Endothelial cell of umbilical vein (primary cell): ENCODE measurements at regions not wholly inside any gene's neighbourhood (a gene's known extent, or its start where the extent isn't known, plus 50 kb on each side); places are given as distances from the start of the nearest gene placed in this dataset.

Source experiments
- BruUV-seq: library from RNA; stranded (reverse); fragments of 400-500 nt; replicated peaks from 2 replicates; lab custom pipeline; 2021; lab: Mats Ljungman, UMichigan
- CTCF ChIA-PET: fragments of 300-600, 350-600 bp; sonication (Branson Sonifier 250); formaldehyde crosslinking; loops from one replicate; lab custom pipeline; 2021; ENCODE audit warnings: antibody characterized with exemption, inconsistent platforms; lab: Charles Lee
- POLR2A ChIA-PET: fragments of 300-600, 350-600 bp; sonication (Branson Sonifier 250); formaldehyde crosslinking; loops from one replicate; lab custom pipeline; 2021; ENCODE audit warnings: antibody characterized with exemption, inconsistent platforms; lab: Charles Lee
- DNase-seq: peaks from one replicate; pipeline ENCODE4 v3.0.0-alpha.2; 2011; ENCODE audit warnings: low read depth, low spot score
- FAIRE-seq: peaks from 2 replicates; lab custom pipeline; 2011; peaks lifted over from hg19 to GRCh38; lab: Jason Lieb, UNC
- H2AFZ ChIP-seq: 2 replicates; pipeline ENCODE4 v1.6.0; 2012; ENCODE audit warnings: low read depth, low read length, control low read depth, inconsistent platforms
- H3K27ac ChIP-seq: 2 replicates; pipeline ENCODE4 v1.5.1; 2011; ENCODE audit warnings: low read depth, mild to moderate bottlenecking, control low read depth, low read length, moderate library complexity; ENCODE audit not compliant: insufficient read depth
- H3K27me3 ChIP-seq, 2 experiments: 2 replicates each; pipeline versions ENCODE4 v1.6.0 to v1.6.1; 2011; ENCODE audit warnings: low read length in 2 of 2, mixed read lengths in 1 of 2; ENCODE audit not compliant: control insufficient read depth in 2 of 2, insufficient read depth in 2 of 2
- H3K36me3 ChIP-seq, 2 experiments: 2 replicates in 1 of 2; 3 replicates in 1 of 2; pipeline ENCODE4 v1.5.1; 2011; ENCODE audit warnings: low read length in 2 of 2, mild to moderate bottlenecking in 1 of 2, moderate library complexity in 1 of 2; ENCODE audit not compliant: control insufficient read depth in 2 of 2, insufficient read depth in 2 of 2; ENCODE audit errors: extremely low read depth in 1 of 2
- H3K4me1 ChIP-seq: 3 replicates; pipeline ENCODE4 v1.5.1; 2011; ENCODE audit warnings: mild to moderate bottlenecking, low read length; ENCODE audit not compliant: control insufficient read depth, insufficient read depth; ENCODE audit errors: extremely low read depth
- H3K4me2 ChIP-seq: 2 replicates; pipeline ENCODE4 v1.6.1; 2011; ENCODE audit warnings: low read length, control low read depth, mixed read lengths; ENCODE audit not compliant: insufficient read depth
- H3K4me3 ChIP-seq, 3 experiments: fragments of 200-600 bp in 1 of 3; sonication (generic), shearing (Covaris generic) in 1 of 3; replicated peaks in 1 of 3; 2 replicates each; pipeline ENCODE4 v1.5.1; 2011 to 2016; ENCODE audit warnings: control low read depth in 3 of 3, low read length in 3 of 3, mild to moderate bottlenecking in 2 of 3, inconsistent platforms in 1 of 3, low read depth in 1 of 3, moderate library complexity in 1 of 3; ENCODE audit not compliant: insufficient read depth in 1 of 3
- H3K79me2 ChIP-seq: 2 replicates; pipeline ENCODE4 v1.6.0; 2012; ENCODE audit warnings: low read length, inconsistent platforms; ENCODE audit not compliant: control insufficient read depth, insufficient read depth
- H3K9ac ChIP-seq: replicated peaks from 2 replicates; pipeline ENCODE3; 2011; ENCODE audit warnings: low read length, control low read depth; ENCODE audit not compliant: insufficient read depth; ENCODE audit errors: extremely low read depth
- H3K9me1 ChIP-seq: replicated peaks from 3 replicates; pipeline ENCODE4 v1.6.0; 2011; ENCODE audit warnings: mild to moderate bottlenecking, low read length; ENCODE audit not compliant: control insufficient read depth, insufficient read depth; ENCODE audit errors: extremely low read depth
- H3K9me3 ChIP-seq: replicated peaks from 2 replicates; pipeline ENCODE4 v1.5.1; 2012; ENCODE audit warnings: low read length, inconsistent platforms; ENCODE audit not compliant: control insufficient read depth, insufficient read depth
- H4K20me1 ChIP-seq: replicated peaks from 2 replicates; pipeline ENCODE3; 2011; ENCODE audit warnings: mild to moderate bottlenecking, low read length; ENCODE audit not compliant: control insufficient read depth, insufficient read depth; ENCODE audit errors: extremely low read depth
- EZH2 ChIP-seq: IDR thresholded peaks from 2 replicates; pipeline ENCODE4 v1.6.1; 2012; ENCODE audit warnings: borderline replicate concordance, low read depth, mild to moderate bottlenecking, moderate library complexity, low read length, inconsistent platforms; ENCODE audit not compliant: severe bottlenecking
- FOS ChIP-seq: IDR thresholded peaks from 2 replicates; pipeline ENCODE4 v1.6.1; 2011; ENCODE audit warnings: mild to moderate bottlenecking, low read length, moderate library complexity, borderline replicate concordance; ENCODE audit not compliant: insufficient read depth
- GATA2 ChIP-seq: IDR thresholded peaks from 2 replicates; pipeline ENCODE4 v1.7.0; 2011; ENCODE audit warnings: low read depth, mild to moderate bottlenecking, moderate library complexity, mixed read lengths, low read length; ENCODE audit not compliant: insufficient read length, insufficient read depth
- JUN ChIP-seq: IDR thresholded peaks from 2 replicates; pipeline ENCODE4 v1.6.1; 2011; ENCODE audit warnings: borderline replicate concordance, low read depth; ENCODE audit not compliant: insufficient read length, insufficient read depth
- MYC ChIP-seq: IDR thresholded peaks from one replicate; pipeline ENCODE4 v1.6.1; 2011; ENCODE audit warnings: mild to moderate bottlenecking, low read depth, low read length
- POLR2A ChIP-seq: IDR thresholded peaks from 2 replicates; pipeline ENCODE4 v1.6.1; 2012; ENCODE audit warnings: low read depth, mild to moderate bottlenecking, control low read depth, low read length
- POLR2AphosphoS5 ChIP-seq: IDR thresholded peaks from 2 replicates; pipeline ENCODE4 v1.6.1; 2012; ENCODE audit warnings: low read depth, mild to moderate bottlenecking, control low read depth, low read length, moderate library complexity; ENCODE audit not compliant: insufficient read depth
- dilution Hi-C: fragments of 300-500 bp; cut with MboI; formaldehyde crosslinking; loops from one replicate; pipeline ENCODE4 v1.15.0; 2019; ENCODE audit warnings: low sequenced_read_pairs; ENCODE audit not compliant: extremely low pct_ligation_motif_present
- intact Hi-C: fragments of 100-400 bp; cut with micrococcal nuclease; formaldehyde crosslinking; loops from one replicate; pipeline ENCODE4 v1.10.0; 2022
- TF ChIP-seq, protein P1 (sequence below), 2 donors: IDR thresholded peaks; 1 replicate in 1 of 2; 2 replicates in 1 of 2; pipeline ENCODE4 v1.5.1; 2011; ENCODE audit warnings: low read length in 2 of 2, mild to moderate bottlenecking in 2 of 2, moderate library complexity in 2 of 2, control low read depth in 1 of 2, inconsistent platforms in 1 of 2, low read depth in 1 of 2; ENCODE audit not compliant: insufficient read depth in 1 of 2; ENCODE audit errors: extremely low read depth in 1 of 2
- TF ChIP-seq, protein P2 (sequence below): IDR thresholded peaks from 2 replicates; pipeline ENCODE4 v1.6.1; 2011; ENCODE audit not compliant: insufficient read depth, insufficient read length

DNA sequence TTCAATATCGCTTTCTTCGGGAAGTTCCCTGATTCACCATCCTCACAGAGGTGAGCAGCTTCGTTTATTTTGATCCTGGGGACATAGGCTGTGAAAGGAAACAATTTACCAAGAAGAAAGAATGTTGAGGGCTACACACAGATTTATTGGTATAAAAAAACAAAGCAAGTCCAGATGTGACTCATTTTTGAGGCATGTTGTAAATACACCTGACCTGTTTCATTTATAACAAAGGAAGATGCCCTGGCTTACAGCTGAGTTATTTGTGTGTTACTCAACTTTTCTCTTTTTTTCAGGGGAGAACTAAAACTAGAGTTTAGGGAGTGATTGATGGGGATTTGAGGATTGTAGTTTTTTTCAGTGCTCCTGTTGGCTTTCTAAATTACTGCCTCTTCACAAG lies 489.5 kb downstream of the CBLN4 start:
- DNase-seq (no peak), FAIRE-seq (no peak)
- Histone ChIP-seq H3K9ac (no peak overlapping the region), H3K4me1 (no peaks in the 10 kb centered on the region), H4K20me1 (no peaks in the 10 kb centered on the region), H3K4me2 (no peak overlapping the region), H3K27ac (no peak overlapping the region), H3K4me3 (no peak overlapping the region), H3K9me1 (no peaks in the 10 kb centered on the region), H3K27me3 (no peaks in the 10 kb centered on the region), H3K36me3 (no peaks in the 10 kb centered on the region), H3K9me3 (no peaks in the 10 kb centered on the region), H2AFZ (no peak overlapping the region), H3K79me2 (no peaks in the 10 kb centered on the region)
- ChIA-PET CTCF (no interaction called here), POLR2A (no interaction called here)
- dilution Hi-C loops (no loop called here), intact Hi-C loops (no loop called here)
- TF ChIP-seq GATA2 = no peak
- TF ChIP-seq POLR2A = no peak
- no peak for TF ChIP-seq EZH2
- TF ChIP-seq, protein P1, sequence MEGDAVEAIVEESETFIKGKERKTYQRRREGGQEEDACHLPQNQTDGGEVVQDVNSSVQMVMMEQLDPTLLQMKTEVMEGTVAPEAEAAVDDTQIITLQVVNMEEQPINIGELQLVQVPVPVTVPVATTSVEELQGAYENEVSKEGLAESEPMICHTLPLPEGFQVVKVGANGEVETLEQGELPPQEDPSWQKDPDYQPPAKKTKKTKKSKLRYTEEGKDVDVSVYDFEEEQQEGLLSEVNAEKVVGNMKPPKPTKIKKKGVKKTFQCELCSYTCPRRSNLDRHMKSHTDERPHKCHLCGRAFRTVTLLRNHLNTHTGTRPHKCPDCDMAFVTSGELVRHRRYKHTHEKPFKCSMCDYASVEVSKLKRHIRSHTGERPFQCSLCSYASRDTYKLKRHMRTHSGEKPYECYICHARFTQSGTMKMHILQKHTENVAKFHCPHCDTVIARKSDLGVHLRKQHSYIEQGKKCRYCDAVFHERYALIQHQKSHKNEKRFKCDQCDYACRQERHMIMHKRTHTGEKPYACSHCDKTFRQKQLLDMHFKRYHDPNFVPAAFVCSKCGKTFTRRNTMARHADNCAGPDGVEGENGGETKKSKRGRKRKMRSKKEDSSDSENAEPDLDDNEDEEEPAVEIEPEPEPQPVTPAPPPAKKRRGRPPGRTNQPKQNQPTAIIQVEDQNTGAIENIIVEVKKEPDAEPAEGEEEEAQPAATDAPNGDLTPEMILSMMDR (IDR thresholded peaks at IDR 0.05; ENCODE audit: extremely low read depth in 1 of 2, insufficient read depth in 1 of 2, low read depth in 1 of 2, low read length in 2 of 2) = no peak
- no peak for TF ChIP-seq JUN
- no peak for TF ChIP-seq POLR2AphosphoS5
- TF ChIP-seq MYC = no peak
- TF ChIP-seq FOS = no peak
- TF ChIP-seq, protein P2, sequence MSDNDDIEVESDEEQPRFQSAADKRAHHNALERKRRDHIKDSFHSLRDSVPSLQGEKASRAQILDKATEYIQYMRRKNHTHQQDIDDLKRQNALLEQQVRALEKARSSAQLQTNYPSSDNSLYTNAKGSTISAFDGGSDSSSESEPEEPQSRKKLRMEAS = no peak
- no TSS peak for BruUV-seq
